ENCODE measurements at regions not wholly inside any gene's neighbourhood (a gene's known extent, or its start where the extent isn't known, plus 50 kb on each side); places are given as distances from the start of the nearest gene placed in this dataset.

DNA sequence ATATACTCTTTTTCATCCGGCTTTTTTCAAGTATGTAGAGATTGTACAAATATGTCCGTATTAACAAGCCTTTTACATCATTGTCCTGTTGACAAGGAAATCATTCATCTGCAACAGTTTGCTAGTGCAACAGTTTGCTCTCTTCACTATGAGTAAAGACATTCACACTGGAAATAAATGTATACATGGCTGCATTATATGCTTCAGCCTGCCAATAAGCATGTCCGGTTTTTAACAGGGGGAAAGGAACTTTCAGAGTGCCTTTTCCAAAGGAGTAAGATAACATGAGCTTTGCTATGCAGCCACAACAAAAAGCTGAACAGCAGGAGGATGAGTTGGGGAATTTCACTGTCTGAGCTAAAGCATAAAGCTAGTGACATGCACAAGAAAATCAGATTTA lies 99.4 kb upstream of the ADTRP start:
- Mint-ChIP-seq H3K9me3 (peaks cover 0 to 9% (median 0%) of the 10 kb centered on the region in 5 donors), H3K36me3 (peaks cover 0 to 10% (median 0%) of the 10 kb centered on the region in 3 donors), H3K27ac (no peak overlapping the region), H3K4me1 (no peaks in the 10 kb centered on the region), H3K27me3 (peaks cover 10 to 34% of the 10 kb centered on the region in 2 donors), H3K4me3 (no peak overlapping the region)
- Histone ChIP-seq H3K9me3 (ENCODE audit: low read length) (no peaks in the 10 kb centered on the region), H3K27ac (ENCODE audit: low read depth, low read length) (no peak overlapping the region), H3K27me3 (ENCODE audit: insufficient read depth, low read length, poor library complexity, severe bottlenecking) (no peaks in the 10 kb centered on the region), H3K4me1 (ENCODE audit: insufficient read depth, low read length) (no peaks in the 10 kb centered on the region), H3K36me3 (ENCODE audit: insufficient read depth, low read length) (no peaks in the 10 kb centered on the region), H3K4me3 (ENCODE audit: low read length) (no peak overlapping the region)
- POLR2A ChIA-PET = no interaction called here
- CTCF ChIA-PET = interaction anchor here (1.1 kb wide), 1 partner anchor 93 kb away, joined by 3 read pairs; no protein-coding TSS in a partner anchor
- no peak for DNase-seq

GRCh38 chr6:11876934-11877433 lies 98.4 kb upstream of the ADTRP start:
- Histone ChIP-seq H3K27ac (ENCODE audit: low read depth, low read length) (no peak overlapping the region), H3K4me3 (ENCODE audit: low read length) (no peak overlapping the region), H3K4me1 (ENCODE audit: insufficient read depth, low read length) (no peaks in the 10 kb centered on the region), H3K9me3 (ENCODE audit: low read length) (no peaks in the 10 kb centered on the region), H3K36me3 (ENCODE audit: insufficient read depth, low read length) (no peaks in the 10 kb centered on the region), H3K27me3 (ENCODE audit: insufficient read depth, low read length, poor library complexity, severe bottlenecking) (no peaks in the 10 kb centered on the region)
- CTCF ChIA-PET = no interaction called here
- peaks cover 0 to 6% (median 0%) of the 10 kb centered on the region in 3 donors for H3K36me3 Mint-ChIP-seq
- H3K9me3 Mint-ChIP-seq = peaks cover 0 to 5% (median 0%) of the 10 kb centered on the region in 5 donors
- H3K27me3 Mint-ChIP-seq = peaks cover 9 to 34% of the 10 kb centered on the region in 2 donors
- no peaks in the 10 kb centered on the region for H3K4me1 Mint-ChIP-seq
- POLR2A ChIA-PET = no interaction called here
- no peak overlapping the region for H3K27ac Mint-ChIP-seq
- DNase-seq = no peak
- H3K4me3 Mint-ChIP-seq = no peak overlapping the region

- Mint-ChIP-seq H3K4me3 (no peak overlapping the region), H3K4me1 (no peaks in the 10 kb centered on the region), H3K27me3 (peaks cover 9 to 35% of the 10 kb centered on the region in 2 donors), H3K36me3 (peaks cover 0 to 9% (median 0%) of the 10 kb centered on the region in 3 donors), H3K9me3 (no peaks in the 10 kb centered on the region), H3K27ac (no peak overlapping the region)
- Histone ChIP-seq H3K4me3 (ENCODE audit: low read length) (no peak overlapping the region), H3K4me1 (ENCODE audit: insufficient read depth, low read length) (no peaks in the 10 kb centered on the region), H3K27me3 (ENCODE audit: insufficient read depth, low read length, poor library complexity, severe bottlenecking) (no peaks in the 10 kb centered on the region), H3K36me3 (ENCODE audit: insufficient read depth, low read length) (no peaks in the 10 kb centered on the region), H3K27ac (ENCODE audit: low read depth, low read length) (no peak overlapping the region), H3K9me3 (ENCODE audit: low read length) (no peaks in the 10 kb centered on the region)
- ChIA-PET POLR2A (no interaction called here), CTCF (no interaction called here)
- no peak for DNase-seq
Observed at GRCh38 chr6:11875325-11876109, 96.9 kb upstream of the ADTRP start.

GRCh38 chr6:11869672-11870340 lies 91.2 kb upstream of the ADTRP start:
- POLR2A ChIA-PET = no interaction called here
- Mint-ChIP-seq H3K4me3 (no peak overlapping the region), H3K4me1 (no peaks in the 10 kb centered on the region), H3K27me3 (peaks cover 10 to 19% of the 10 kb centered on the region in 2 donors), H3K36me3 (peaks cover 0 to 9% (median 0%) of the 10 kb centered on the region in 3 donors), H3K27ac (no peak overlapping the region), H3K9me3 (peaks cover 0 to 1% (median 0%) of the 10 kb centered on the region in 5 donors)
- CTCF ChIA-PET = no interaction called here
- Histone ChIP-seq H3K9me3 (ENCODE audit: low read length) (no peaks in the 10 kb centered on the region), H3K27ac (ENCODE audit: low read depth, low read length) (no peak overlapping the region), H3K4me3 (ENCODE audit: low read length) (no peak overlapping the region), H3K36me3 (ENCODE audit: insufficient read depth, low read length) (no peaks in the 10 kb centered on the region), H3K27me3 (ENCODE audit: insufficient read depth, low read length, poor library complexity, severe bottlenecking) (no peaks in the 10 kb centered on the region), H3K4me1 (ENCODE audit: insufficient read depth, low read length) (no peaks in the 10 kb centered on the region)
- no peak for DNase-seq

DNA sequence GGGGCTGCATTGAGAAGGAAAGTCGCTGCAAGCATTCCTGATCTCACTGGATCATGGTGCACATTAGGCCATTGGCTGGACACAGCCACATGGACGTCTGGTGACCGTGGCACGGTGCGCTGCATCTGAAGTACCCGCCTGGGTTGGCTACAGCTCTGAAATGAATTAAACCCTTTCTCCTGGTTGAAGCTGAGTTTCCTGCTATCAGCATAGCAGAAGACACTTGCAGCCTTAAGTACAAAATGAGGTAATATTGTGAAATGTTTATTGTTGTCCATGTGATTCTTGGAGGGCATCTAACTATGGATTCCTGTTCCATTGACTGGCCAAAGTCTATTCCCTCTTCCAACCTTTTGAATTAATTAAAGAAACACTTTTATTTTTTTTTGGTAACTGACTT lies 89.8 kb upstream of the ADTRP start:
- H3K4me3 Mint-ChIP-seq = no peak overlapping the region
- H3K36me3 Mint-ChIP-seq = peaks cover 0 to 9% (median 0%) of the 10 kb centered on the region in 3 donors
- no peak for DNase-seq
- peaks cover 0 to 1% (median 0%) of the 10 kb centered on the region in 5 donors for H3K9me3 Mint-ChIP-seq
- Histone ChIP-seq H3K36me3 (ENCODE audit: insufficient read depth, low read length) (no peaks in the 10 kb centered on the region), H3K4me3 (ENCODE audit: low read length) (no peak overlapping the region), H3K27ac (ENCODE audit: low read depth, low read length) (no peak overlapping the region), H3K9me3 (ENCODE audit: low read length) (no peaks in the 10 kb centered on the region), H3K27me3 (ENCODE audit: insufficient read depth, low read length, poor library complexity, severe bottlenecking) (no peaks in the 10 kb centered on the region), H3K4me1 (ENCODE audit: insufficient read depth, low read length) (no peaks in the 10 kb centered on the region)
- H3K4me1 Mint-ChIP-seq = no peaks in the 10 kb centered on the region
- peaks cover 7 to 15% of the 10 kb centered on the region in 2 donors for H3K27me3 Mint-ChIP-seq
- CTCF ChIA-PET = no interaction called here
- no peak overlapping the region for H3K27ac Mint-ChIP-seq
- POLR2A ChIA-PET = no interaction called here

- Mint-ChIP-seq H3K36me3 (peaks cover 0 to 4% (median 0%) of the 10 kb centered on the region in 3 donors), H3K9me3 (peaks cover 0 to 1% (median 0%) of the 10 kb centered on the region in 5 donors), H3K4me1 (no peaks in the 10 kb centered on the region), H3K4me3 (no peak overlapping the region), H3K27ac (no peak overlapping the region), H3K27me3 (peaks cover 6 to 10% of the 10 kb centered on the region in 2 donors)
- POLR2A ChIA-PET = no interaction called here
- no peaks in the 10 kb centered on the region for H3K4me1 ChIP-seq (ENCODE audit: insufficient read depth, low read length)
- no peak overlapping the region for H3K4me3 ChIP-seq (ENCODE audit: low read length)
- H3K36me3 ChIP-seq (ENCODE audit: insufficient read depth, low read length) = no peaks in the 10 kb centered on the region
- CTCF ChIA-PET = no interaction called here
- no peak overlapping the region for H3K27ac ChIP-seq (ENCODE audit: low read depth, low read length)
- DNase-seq = no peak
- no peaks in the 10 kb centered on the region for H3K9me3 ChIP-seq (ENCODE audit: low read length)
- no peaks in the 10 kb centered on the region for H3K27me3 ChIP-seq (ENCODE audit: insufficient read depth, low read length, poor library complexity, severe bottlenecking)
Observed at GRCh38 chr6:11865680-11866300, 87.2 kb upstream of the ADTRP start.

DNA sequence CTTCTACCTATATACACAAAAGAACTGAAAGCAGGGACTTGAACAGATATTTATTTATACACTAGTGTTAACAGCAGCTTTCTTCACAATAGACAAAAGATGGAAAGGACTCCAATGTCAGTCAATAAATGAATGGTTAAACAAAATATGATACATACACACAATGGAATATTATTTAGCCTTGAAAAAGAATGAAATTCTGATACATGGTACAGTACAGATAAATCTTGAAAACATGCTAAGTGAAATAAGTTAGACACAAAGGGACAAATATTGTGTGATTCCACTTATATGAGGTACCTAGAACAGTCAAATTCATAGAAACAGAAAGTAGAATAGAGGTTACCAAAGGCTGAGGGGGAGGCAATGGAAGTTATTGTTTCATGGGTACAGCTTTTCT lies 79.8 kb upstream of the ADTRP start:
- CTCF ChIA-PET = no interaction called here
- H3K9me3 ChIP-seq (ENCODE audit: low read length) = no peaks in the 10 kb centered on the region
- no peak overlapping the region for H3K4me3 Mint-ChIP-seq
- no peaks in the 10 kb centered on the region for H3K36me3 ChIP-seq (ENCODE audit: insufficient read depth, low read length)
- no peak overlapping the region for H3K27ac ChIP-seq (ENCODE audit: low read depth, low read length)
- H3K27me3 ChIP-seq (ENCODE audit: insufficient read depth, low read length, poor library complexity, severe bottlenecking) = no peaks in the 10 kb centered on the region
- peaks cover 0 to 4% (median 0%) of the 10 kb centered on the region in 5 donors for H3K9me3 Mint-ChIP-seq
- H3K27me3 Mint-ChIP-seq = peaks cover 3 to 23% of the 10 kb centered on the region in 2 donors
- POLR2A ChIA-PET = no interaction called here
- H3K4me3 ChIP-seq (ENCODE audit: low read length) = no peak overlapping the region
- H3K27ac Mint-ChIP-seq = no peak overlapping the region
- no peak for DNase-seq
- no peaks in the 10 kb centered on the region for H3K36me3 Mint-ChIP-seq
- H3K4me1 ChIP-seq (ENCODE audit: insufficient read depth, low read length) = no peaks in the 10 kb centered on the region
- H3K4me1 Mint-ChIP-seq = no peaks in the 10 kb centered on the region

DNA sequence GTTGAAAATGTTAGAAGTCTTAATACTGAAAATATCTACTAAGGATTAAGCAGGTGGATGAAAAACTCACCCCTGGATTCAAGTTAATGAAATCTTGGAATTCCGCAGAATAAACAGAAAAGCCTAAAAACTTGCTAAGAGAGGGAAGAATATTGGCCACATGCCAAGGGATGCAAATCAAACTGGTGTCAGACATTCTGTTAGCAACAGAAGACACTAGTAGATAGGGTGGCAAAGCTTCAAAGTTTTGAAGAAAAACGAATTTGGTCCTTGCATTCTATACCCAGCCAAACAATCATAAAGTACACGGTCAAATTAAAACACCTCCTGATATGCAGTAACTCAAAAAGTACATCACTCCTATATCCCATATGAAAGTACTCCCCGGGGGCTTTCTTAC lies 77.1 kb upstream of the ADTRP start:
- ChIA-PET POLR2A (no interaction called here), CTCF (no interaction called here)
- Mint-ChIP-seq H3K9me3 (peaks cover 0 to 4% (median 0%) of the 10 kb centered on the region in 5 donors), H3K27me3 (peaks cover 1 to 20% of the 10 kb centered on the region in 2 donors), H3K4me1 (no peaks in the 10 kb centered on the region), H3K27ac (peak overlapping the region in 1 of 8 donors; percentile 20), H3K4me3 (no peak overlapping the region), H3K36me3 (no peaks in the 10 kb centered on the region)
- DNase-seq = no peak
- Histone ChIP-seq H3K27ac (ENCODE audit: low read depth, low read length) (no peak overlapping the region), H3K4me3 (ENCODE audit: low read length) (no peak overlapping the region), H3K9me3 (ENCODE audit: low read length) (no peaks in the 10 kb centered on the region), H3K4me1 (ENCODE audit: insufficient read depth, low read length) (no peaks in the 10 kb centered on the region), H3K36me3 (ENCODE audit: insufficient read depth, low read length) (no peaks in the 10 kb centered on the region), H3K27me3 (ENCODE audit: insufficient read depth, low read length, poor library complexity, severe bottlenecking) (no peaks in the 10 kb centered on the region)
